ENCODE measurements at regions not wholly inside any gene's neighbourhood (a gene's known extent, or its start where the extent isn't known, plus 50 kb on each side); places are given as distances from the start of the nearest gene placed in this dataset.

- no peak for TF ChIP-seq CTCF (IDR thresholded peaks at IDR 0.05)
- no peak for TF ChIP-seq EP300 (IDR thresholded peaks at IDR 0.05)
- TF ChIP-seq POLR2AphosphoS5 (IDR thresholded peaks at IDR 0.05): no peak
- no peak for TF ChIP-seq POLR2A (IDR thresholded peaks at IDR 0.05)
Observed at GRCh38 chr9:96056226-96056625, 180.7 kb downstream of the ERCC6L2 start.
